H9 (cell line): ENCODE measurements at regions not wholly inside any gene's neighbourhood (a gene's known extent, or its start where the extent isn't known, plus 50 kb on each side); places are given as distances from the start of the nearest gene placed in this dataset.

ENCODE experiments used
- DNase-seq: peaks from one replicate; pipeline ENCODE4 v3.0.0-alpha.2; 2017
- H2AFZ ChIP-seq: one replicate; pipeline ENCODE4 v1.6.1; 2013; ENCODE audit warnings: mild to moderate bottlenecking, low read length, control low read depth, moderate library complexity
- H2AK5ac ChIP-seq: 2 replicates; pipeline ENCODE4 v1.6.1; 2013; ENCODE audit warnings: low read length, control low read depth, mixed read lengths; ENCODE audit not compliant: insufficient read length
- H2BK120ac ChIP-seq: one replicate; pipeline ENCODE4 v1.6.1; 2013; ENCODE audit warnings: low read depth, mild to moderate bottlenecking, low read length, control low read depth, inconsistent platforms; ENCODE audit not compliant: poor library complexity, severe bottlenecking
- H2BK12ac ChIP-seq: 2 replicates; pipeline ENCODE4 v1.6.1; 2013; ENCODE audit warnings: low read length, control low read depth, mixed read lengths, low read depth; ENCODE audit not compliant: insufficient read length
- H2BK15ac ChIP-seq: 2 replicates; pipeline ENCODE4 v1.6.1; 2013; ENCODE audit warnings: low read depth, low read length, control low read depth
- H2BK20ac ChIP-seq: one replicate; pipeline ENCODE4 v1.6.1; 2013; ENCODE audit warnings: low read depth, mild to moderate bottlenecking, low read length, control low read depth, inconsistent platforms; ENCODE audit not compliant: poor library complexity, severe bottlenecking
- H2BK5ac ChIP-seq: 2 replicates; pipeline ENCODE4 v1.6.1; 2013; ENCODE audit warnings: low read length, control low read depth, mixed read lengths; ENCODE audit not compliant: insufficient read length
- H3K14ac ChIP-seq: 2 replicates; pipeline ENCODE4 v1.6.1; 2013; ENCODE audit warnings: low read length, control low read depth; ENCODE audit not compliant: insufficient read depth
- H3K18ac ChIP-seq: 2 replicates; pipeline ENCODE4 v1.6.1; 2013; ENCODE audit warnings: low read depth, mild to moderate bottlenecking, mixed read lengths, low read length, control low read depth; ENCODE audit not compliant: insufficient read length
- H3K23ac ChIP-seq: 2 replicates; pipeline ENCODE4 v1.6.1; 2013; ENCODE audit warnings: low read length, control low read depth, mixed read lengths, low read depth; ENCODE audit not compliant: insufficient read length
- H3K23me2 ChIP-seq: 2 replicates; pipeline ENCODE4 v1.6.1; 2013; ENCODE audit warnings: low read depth, mild to moderate bottlenecking, mixed read lengths, low read length, control low read depth; ENCODE audit not compliant: insufficient read length, poor library complexity, severe bottlenecking
- H3K27ac ChIP-seq: 2 replicates; pipeline ENCODE4 v1.5.1; 2013; ENCODE audit warnings: low read length, control low read depth, mixed read lengths, low read depth; ENCODE audit not compliant: insufficient read length
- H3K27me3 ChIP-seq: 2 replicates; pipeline ENCODE4 v1.6.1; 2013; ENCODE audit warnings: low read length, control low read depth, inconsistent platforms; ENCODE audit not compliant: insufficient read depth
- H3K4ac ChIP-seq: 2 replicates; pipeline ENCODE4 v1.6.1; 2013; ENCODE audit warnings: low read depth, mild to moderate bottlenecking, control low read depth, inconsistent platforms, low read length, moderate library complexity
- H3K4me1 ChIP-seq: 2 replicates; pipeline ENCODE4 v1.6.1; 2013; ENCODE audit warnings: low read length, control low read depth, inconsistent platforms; ENCODE audit not compliant: insufficient read depth
- H3K4me2 ChIP-seq: 2 replicates; pipeline ENCODE4 v1.6.1; 2013; ENCODE audit warnings: low read length, control low read depth, mixed read lengths; ENCODE audit not compliant: insufficient read length, insufficient read depth
- H3K56ac ChIP-seq: 2 replicates; pipeline ENCODE4 v1.6.1; 2013; ENCODE audit warnings: low read depth, mild to moderate bottlenecking, mixed read lengths, low read length, control low read depth; ENCODE audit not compliant: insufficient read length
- H3K79me1 ChIP-seq: 2 replicates; pipeline ENCODE4 v1.6.1; 2013; ENCODE audit warnings: low read depth, mild to moderate bottlenecking, moderate library complexity, low read length, control low read depth, inconsistent platforms; ENCODE audit not compliant: insufficient read depth, poor library complexity, severe bottlenecking
- H3K79me2 ChIP-seq: 2 replicates; pipeline ENCODE4 v1.6.1; 2013; ENCODE audit warnings: low read length, control low read depth, inconsistent platforms; ENCODE audit not compliant: insufficient read depth
- H3K9ac ChIP-seq: 2 replicates; pipeline ENCODE4 v1.6.1; 2013; ENCODE audit warnings: low read length, control low read depth, mixed read lengths; ENCODE audit not compliant: insufficient read length; ENCODE audit errors: extremely low read depth
- H3K9me3 ChIP-seq: one replicate; pipeline ENCODE4 v1.6.1; 2013; ENCODE audit warnings: low read depth, low read length, inconsistent platforms; ENCODE audit not compliant: control insufficient read depth
- H3T11ph ChIP-seq: one replicate; pipeline ENCODE4 v1.6.1; 2013; ENCODE audit warnings: mild to moderate bottlenecking, low read length, control low read depth, inconsistent platforms
- H4K20me1 ChIP-seq: one replicate; pipeline ENCODE4 v1.6.1; 2013; ENCODE audit not compliant: control insufficient read depth, insufficient read length, insufficient read depth
- H4K5ac ChIP-seq: 2 replicates; pipeline ENCODE4 v1.6.1; 2013; ENCODE audit warnings: low read depth, mild to moderate bottlenecking, mixed read lengths, low read length, control low read depth; ENCODE audit not compliant: insufficient read length
- H4K8ac ChIP-seq: replicated peaks from 2 replicates; pipeline ENCODE4 v1.6.1; 2013; ENCODE audit warnings: low read length, control low read depth, mixed read lengths, low read depth; ENCODE audit not compliant: insufficient read length
- H4K91ac ChIP-seq: 2 replicates; pipeline ENCODE4 v1.6.1; 2013; ENCODE audit warnings: low read depth, mild to moderate bottlenecking, moderate library complexity, mixed read lengths, low read length, control low read depth; ENCODE audit not compliant: insufficient read length
- H3K27ac Mint-ChIP-seq, 3 experiments: 2 replicates in 2 of 3; 3 replicates in 1 of 3; pipeline ENCODE4 v1.8.0; 2020 to 2021; ENCODE audit warnings: mixed read lengths in 3 of 3, mild to moderate bottlenecking in 1 of 3, moderate library complexity in 1 of 3
- H3K27me3 Mint-ChIP-seq: 2 replicates; pipeline ENCODE4 v1.8.0; 2021; ENCODE audit warnings: low read depth, mild to moderate bottlenecking, moderate library complexity, mixed read lengths
- H3K36me3 Mint-ChIP-seq, 3 experiments: 2 replicates in 2 of 3; 3 replicates in 1 of 3; pipeline ENCODE4 v1.8.0; 2020 to 2021; ENCODE audit warnings: low read depth in 3 of 3, mixed read lengths in 3 of 3; ENCODE audit not compliant: insufficient read depth in 1 of 3
- H3K4me1 Mint-ChIP-seq, 2 experiments: 2 replicates each; pipeline ENCODE4 v1.8.0; 2020; ENCODE audit warnings: mixed read lengths in 2 of 2
- H3K4me3 Mint-ChIP-seq, 2 experiments: 2 replicates in 1 of 2; 3 replicates in 1 of 2; pipeline ENCODE4 v1.8.0; 2020 to 2021; ENCODE audit warnings: mild to moderate bottlenecking in 2 of 2, mixed read lengths in 2 of 2, moderate library complexity in 1 of 2
- H3K9me3 Mint-ChIP-seq, 2 experiments: 2 replicates in 1 of 2; 3 replicates in 1 of 2; pipeline ENCODE4 v1.8.0; 2020; ENCODE audit warnings: mild to moderate bottlenecking in 2 of 2, mixed read lengths in 2 of 2, moderate library complexity in 1 of 2
- WGBS: extraction: QIAGEN DNeasy Blood & Tissue Kit; methylation state at CpG from one replicate; pipeline ENCODE4 v1.1.7; 2013; ENCODE audit warnings: missing lambda C conversion rate, low lambda C conversion rate, mixed read lengths; ENCODE audit not compliant: insufficient read length; ENCODE audit errors: extremely low coverage; 5-methylcytosine and 5-hydroxymethylcytosine counted together
- TF ChIP-seq, protein P1 (sequence below): fragments of 200-600 bp; sonication (generic); conservative IDR thresholded peaks from 3 replicates; pipeline ENCODE4 v1.8.0; 2021; ENCODE audit warnings: antibody characterized with exemption, mild to moderate bottlenecking

DNA sequence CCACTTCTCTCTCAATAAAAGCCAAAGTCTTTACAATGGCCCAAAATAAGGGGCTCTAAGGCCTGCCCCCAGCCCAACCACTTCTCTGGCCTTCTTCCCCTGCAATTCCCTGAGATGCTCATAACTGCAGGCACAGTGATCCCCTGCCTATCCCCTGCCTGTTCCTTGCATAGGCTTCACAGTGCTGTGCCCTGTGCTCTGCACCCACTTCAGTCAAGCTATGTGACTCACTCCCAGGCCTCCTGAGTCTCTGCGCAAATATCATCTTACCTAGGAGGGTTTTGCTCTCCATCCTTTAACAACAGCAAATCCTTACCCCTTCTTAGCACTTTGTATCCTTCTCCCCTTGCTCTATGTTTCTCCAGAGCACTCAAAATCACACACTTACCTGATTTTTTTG is 242.2 kb downstream of the MSRB3 start:
- Histone ChIP-seq H3K79me2 (no peaks in the 10 kb centered on the region), H4K20me1 (no peaks in the 10 kb centered on the region), H4K5ac (no peak overlapping the region), H3K9ac (no peak overlapping the region), H2BK20ac (no peak overlapping the region), H3K14ac (no peak overlapping the region), H3K4me2 (no peak overlapping the region), H4K8ac (no peak overlapping the region), H3K4ac (no peak overlapping the region), H2BK15ac (no peak overlapping the region), H3K56ac (no peak overlapping the region), H3K79me1 (no peaks in the 10 kb centered on the region), H3K23ac (no peak overlapping the region), H3K18ac (no peak overlapping the region), H3K27me3 (no peaks in the 10 kb centered on the region), H3K27ac (no peak overlapping the region), H3T11ph (no peak overlapping the region), H2AFZ (no peak overlapping the region), H4K91ac (no peak overlapping the region), H2BK120ac (no peak overlapping the region), H2AK5ac (no peak overlapping the region), H3K4me1 (no peaks in the 10 kb centered on the region), H3K9me3 (no peaks in the 10 kb centered on the region), H3K23me2 (no peaks in the 10 kb centered on the region), H2BK5ac (no peak overlapping the region), H2BK12ac (no peak overlapping the region)
- H3K36me3 Mint-ChIP-seq: no peaks in the 10 kb centered on the region
- DNase-seq: no peak
- TF ChIP-seq, protein P1, sequence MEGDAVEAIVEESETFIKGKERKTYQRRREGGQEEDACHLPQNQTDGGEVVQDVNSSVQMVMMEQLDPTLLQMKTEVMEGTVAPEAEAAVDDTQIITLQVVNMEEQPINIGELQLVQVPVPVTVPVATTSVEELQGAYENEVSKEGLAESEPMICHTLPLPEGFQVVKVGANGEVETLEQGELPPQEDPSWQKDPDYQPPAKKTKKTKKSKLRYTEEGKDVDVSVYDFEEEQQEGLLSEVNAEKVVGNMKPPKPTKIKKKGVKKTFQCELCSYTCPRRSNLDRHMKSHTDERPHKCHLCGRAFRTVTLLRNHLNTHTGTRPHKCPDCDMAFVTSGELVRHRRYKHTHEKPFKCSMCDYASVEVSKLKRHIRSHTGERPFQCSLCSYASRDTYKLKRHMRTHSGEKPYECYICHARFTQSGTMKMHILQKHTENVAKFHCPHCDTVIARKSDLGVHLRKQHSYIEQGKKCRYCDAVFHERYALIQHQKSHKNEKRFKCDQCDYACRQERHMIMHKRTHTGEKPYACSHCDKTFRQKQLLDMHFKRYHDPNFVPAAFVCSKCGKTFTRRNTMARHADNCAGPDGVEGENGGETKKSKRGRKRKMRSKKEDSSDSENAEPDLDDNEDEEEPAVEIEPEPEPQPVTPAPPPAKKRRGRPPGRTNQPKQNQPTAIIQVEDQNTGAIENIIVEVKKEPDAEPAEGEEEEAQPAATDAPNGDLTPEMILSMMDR: no peak
- H3K27me3 Mint-ChIP-seq: peaks cover 1% of the 10 kb centered on the region; the same call in 1 of the 2 replicates
- WGBS: no CpG with 5 or more reads among the region's 1 CpG
- peaks cover 15 to 18% of the 10 kb centered on the region in 2 experiments for H3K4me1 Mint-ChIP-seq
- H3K9me3 Mint-ChIP-seq: no peaks in the 10 kb centered on the region
- H3K27ac Mint-ChIP-seq: no peak overlapping the region
- no peak overlapping the region for H3K4me3 Mint-ChIP-seq
